H9 (cell line): ENCODE measurements at regions not wholly inside any gene's neighbourhood (a gene's known extent, or its start where the extent isn't known, plus 50 kb on each side); places are given as distances from the start of the nearest gene placed in this dataset.

Source experiments
- DNase-seq: peaks from one replicate; pipeline ENCODE4 v3.0.0-alpha.2; 2017
- H2AFZ ChIP-seq: one replicate; pipeline ENCODE4 v1.6.1; 2013; ENCODE audit warnings: mild to moderate bottlenecking, low read length, control low read depth, moderate library complexity
- H2AK5ac ChIP-seq: 2 replicates; pipeline ENCODE4 v1.6.1; 2013; ENCODE audit warnings: low read length, control low read depth, mixed read lengths; ENCODE audit not compliant: insufficient read length
- H2BK120ac ChIP-seq: one replicate; pipeline ENCODE4 v1.6.1; 2013; ENCODE audit warnings: low read depth, mild to moderate bottlenecking, low read length, control low read depth, inconsistent platforms; ENCODE audit not compliant: poor library complexity, severe bottlenecking
- H2BK12ac ChIP-seq: 2 replicates; pipeline ENCODE4 v1.6.1; 2013; ENCODE audit warnings: low read length, control low read depth, mixed read lengths, low read depth; ENCODE audit not compliant: insufficient read length
- H2BK15ac ChIP-seq: 2 replicates; pipeline ENCODE4 v1.6.1; 2013; ENCODE audit warnings: low read depth, low read length, control low read depth
- H2BK20ac ChIP-seq: one replicate; pipeline ENCODE4 v1.6.1; 2013; ENCODE audit warnings: low read depth, mild to moderate bottlenecking, low read length, control low read depth, inconsistent platforms; ENCODE audit not compliant: poor library complexity, severe bottlenecking
- H2BK5ac ChIP-seq: 2 replicates; pipeline ENCODE4 v1.6.1; 2013; ENCODE audit warnings: low read length, control low read depth, mixed read lengths; ENCODE audit not compliant: insufficient read length
- H3K14ac ChIP-seq: 2 replicates; pipeline ENCODE4 v1.6.1; 2013; ENCODE audit warnings: low read length, control low read depth; ENCODE audit not compliant: insufficient read depth
- H3K18ac ChIP-seq: 2 replicates; pipeline ENCODE4 v1.6.1; 2013; ENCODE audit warnings: low read depth, mild to moderate bottlenecking, mixed read lengths, low read length, control low read depth; ENCODE audit not compliant: insufficient read length
- H3K23ac ChIP-seq: 2 replicates; pipeline ENCODE4 v1.6.1; 2013; ENCODE audit warnings: low read length, control low read depth, mixed read lengths, low read depth; ENCODE audit not compliant: insufficient read length
- H3K23me2 ChIP-seq: 2 replicates; pipeline ENCODE4 v1.6.1; 2013; ENCODE audit warnings: low read depth, mild to moderate bottlenecking, mixed read lengths, low read length, control low read depth; ENCODE audit not compliant: insufficient read length, poor library complexity, severe bottlenecking
- H3K27ac ChIP-seq: 2 replicates; pipeline ENCODE4 v1.5.1; 2013; ENCODE audit warnings: low read length, control low read depth, mixed read lengths, low read depth; ENCODE audit not compliant: insufficient read length
- H3K27me3 ChIP-seq: 2 replicates; pipeline ENCODE4 v1.6.1; 2013; ENCODE audit warnings: low read length, control low read depth, inconsistent platforms; ENCODE audit not compliant: insufficient read depth
- H3K4ac ChIP-seq: 2 replicates; pipeline ENCODE4 v1.6.1; 2013; ENCODE audit warnings: low read depth, mild to moderate bottlenecking, control low read depth, inconsistent platforms, low read length, moderate library complexity
- H3K4me1 ChIP-seq: 2 replicates; pipeline ENCODE4 v1.6.1; 2013; ENCODE audit warnings: low read length, control low read depth, inconsistent platforms; ENCODE audit not compliant: insufficient read depth
- H3K4me2 ChIP-seq: 2 replicates; pipeline ENCODE4 v1.6.1; 2013; ENCODE audit warnings: low read length, control low read depth, mixed read lengths; ENCODE audit not compliant: insufficient read length, insufficient read depth
- H3K56ac ChIP-seq: 2 replicates; pipeline ENCODE4 v1.6.1; 2013; ENCODE audit warnings: low read depth, mild to moderate bottlenecking, mixed read lengths, low read length, control low read depth; ENCODE audit not compliant: insufficient read length
- H3K79me1 ChIP-seq: 2 replicates; pipeline ENCODE4 v1.6.1; 2013; ENCODE audit warnings: low read depth, mild to moderate bottlenecking, moderate library complexity, low read length, control low read depth, inconsistent platforms; ENCODE audit not compliant: insufficient read depth, poor library complexity, severe bottlenecking
- H3K79me2 ChIP-seq: 2 replicates; pipeline ENCODE4 v1.6.1; 2013; ENCODE audit warnings: low read length, control low read depth, inconsistent platforms; ENCODE audit not compliant: insufficient read depth
- H3K9ac ChIP-seq: 2 replicates; pipeline ENCODE4 v1.6.1; 2013; ENCODE audit warnings: low read length, control low read depth, mixed read lengths; ENCODE audit not compliant: insufficient read length; ENCODE audit errors: extremely low read depth
- H3K9me3 ChIP-seq: one replicate; pipeline ENCODE4 v1.6.1; 2013; ENCODE audit warnings: low read depth, low read length, inconsistent platforms; ENCODE audit not compliant: control insufficient read depth
- H3T11ph ChIP-seq: one replicate; pipeline ENCODE4 v1.6.1; 2013; ENCODE audit warnings: mild to moderate bottlenecking, low read length, control low read depth, inconsistent platforms
- H4K20me1 ChIP-seq: one replicate; pipeline ENCODE4 v1.6.1; 2013; ENCODE audit not compliant: control insufficient read depth, insufficient read length, insufficient read depth
- H4K5ac ChIP-seq: 2 replicates; pipeline ENCODE4 v1.6.1; 2013; ENCODE audit warnings: low read depth, mild to moderate bottlenecking, mixed read lengths, low read length, control low read depth; ENCODE audit not compliant: insufficient read length
- H4K8ac ChIP-seq: replicated peaks from 2 replicates; pipeline ENCODE4 v1.6.1; 2013; ENCODE audit warnings: low read length, control low read depth, mixed read lengths, low read depth; ENCODE audit not compliant: insufficient read length
- H4K91ac ChIP-seq: 2 replicates; pipeline ENCODE4 v1.6.1; 2013; ENCODE audit warnings: low read depth, mild to moderate bottlenecking, moderate library complexity, mixed read lengths, low read length, control low read depth; ENCODE audit not compliant: insufficient read length
- H3K27ac Mint-ChIP-seq, 3 experiments: 2 replicates in 2 of 3; 3 replicates in 1 of 3; pipeline ENCODE4 v1.8.0; 2020 to 2021; ENCODE audit warnings: mixed read lengths in 3 of 3, mild to moderate bottlenecking in 1 of 3, moderate library complexity in 1 of 3
- H3K27me3 Mint-ChIP-seq: 2 replicates; pipeline ENCODE4 v1.8.0; 2021; ENCODE audit warnings: low read depth, mild to moderate bottlenecking, moderate library complexity, mixed read lengths
- H3K36me3 Mint-ChIP-seq, 3 experiments: 2 replicates in 2 of 3; 3 replicates in 1 of 3; pipeline ENCODE4 v1.8.0; 2020 to 2021; ENCODE audit warnings: low read depth in 3 of 3, mixed read lengths in 3 of 3; ENCODE audit not compliant: insufficient read depth in 1 of 3
- H3K4me1 Mint-ChIP-seq, 2 experiments: 2 replicates each; pipeline ENCODE4 v1.8.0; 2020; ENCODE audit warnings: mixed read lengths in 2 of 2
- H3K4me3 Mint-ChIP-seq, 2 experiments: 2 replicates in 1 of 2; 3 replicates in 1 of 2; pipeline ENCODE4 v1.8.0; 2020 to 2021; ENCODE audit warnings: mild to moderate bottlenecking in 2 of 2, mixed read lengths in 2 of 2, moderate library complexity in 1 of 2
- H3K9me3 Mint-ChIP-seq, 2 experiments: 2 replicates in 1 of 2; 3 replicates in 1 of 2; pipeline ENCODE4 v1.8.0; 2020; ENCODE audit warnings: mild to moderate bottlenecking in 2 of 2, mixed read lengths in 2 of 2, moderate library complexity in 1 of 2
- WGBS: extraction: QIAGEN DNeasy Blood & Tissue Kit; methylation state at CpG from one replicate; pipeline ENCODE4 v1.1.7; 2013; ENCODE audit warnings: missing lambda C conversion rate, low lambda C conversion rate, mixed read lengths; ENCODE audit not compliant: insufficient read length; ENCODE audit errors: extremely low coverage; 5-methylcytosine and 5-hydroxymethylcytosine counted together
- TF ChIP-seq, protein P1 (sequence below): fragments of 200-600 bp; sonication (generic); conservative IDR thresholded peaks from 3 replicates; pipeline ENCODE4 v1.8.0; 2021; ENCODE audit warnings: antibody characterized with exemption, mild to moderate bottlenecking

DNA sequence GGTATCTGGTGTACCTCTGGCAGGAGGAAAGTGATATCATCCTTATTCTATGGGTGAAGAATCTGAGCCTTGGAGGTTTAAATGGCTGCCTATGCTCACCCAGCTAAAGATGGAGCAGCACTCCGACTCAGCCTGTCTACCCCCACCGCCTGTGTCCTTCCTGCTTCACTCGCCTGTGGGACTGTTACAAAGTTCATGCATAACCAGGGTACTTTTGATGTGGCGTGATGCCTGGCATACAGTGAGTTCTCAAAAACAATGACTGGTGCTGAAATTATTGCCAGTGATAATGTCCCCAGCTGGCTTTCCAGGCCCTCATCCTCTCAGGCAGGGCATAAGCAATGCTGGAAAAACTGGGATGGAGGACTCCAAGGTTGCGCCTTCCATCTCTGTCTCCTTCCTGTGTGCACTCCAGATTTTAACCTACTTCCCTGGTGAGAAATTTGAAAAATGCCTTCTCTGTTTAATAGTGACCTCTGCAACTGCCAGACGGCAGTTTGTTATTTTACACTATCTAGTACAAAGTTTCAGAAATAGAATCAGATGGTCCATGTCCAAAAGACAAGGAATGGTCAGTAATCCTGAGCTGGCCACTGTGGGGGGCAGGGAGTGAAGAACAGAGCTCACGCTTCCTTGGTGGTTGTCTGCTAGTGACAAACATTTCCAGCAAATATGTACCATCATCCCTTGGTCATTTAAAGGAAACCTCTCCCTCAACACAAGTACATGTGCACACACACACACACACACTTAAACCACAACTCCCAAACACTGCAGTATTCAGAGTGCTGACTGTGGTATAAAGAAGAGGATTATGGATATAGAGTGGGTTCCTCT, 86.5 kb upstream of the NMNAT3 start:
- Histone ChIP-seq H3K79me1 (no peaks in the 10 kb centered on the region), H3K27me3 (no peaks in the 10 kb centered on the region), H4K91ac (no peak overlapping the region), H2BK15ac (no peak overlapping the region), H3K4me1 (no peaks in the 10 kb centered on the region), H2AK5ac (no peak overlapping the region), H3K9ac (no peak overlapping the region), H2AFZ (no peak overlapping the region), H2BK120ac (no peak overlapping the region), H2BK20ac (no peak overlapping the region), H3K4me2 (no peak overlapping the region), H3K27ac (no peak overlapping the region), H3K79me2 (no peaks in the 10 kb centered on the region), H4K5ac (no peak overlapping the region), H3K18ac (no peak overlapping the region), H3K9me3 (no peaks in the 10 kb centered on the region), H3K23me2 (no peaks in the 10 kb centered on the region), H2BK12ac (no peak overlapping the region), H3K56ac (no peak overlapping the region), H4K20me1 (no peaks in the 10 kb centered on the region), H3K23ac (no peak overlapping the region), H3K4ac (no peak overlapping the region), H3K14ac (no peak overlapping the region), H4K8ac (no peak overlapping the region), H3T11ph (no peak overlapping the region), H2BK5ac (no peak overlapping the region)
- H3K36me3 Mint-ChIP-seq, result no peaks in the 10 kb centered on the region
- H3K9me3 Mint-ChIP-seq, result no peaks in the 10 kb centered on the region
- WGBS, result no CpG with 5 or more reads among the region's 7 CpGs
- TF ChIP-seq, protein P1, sequence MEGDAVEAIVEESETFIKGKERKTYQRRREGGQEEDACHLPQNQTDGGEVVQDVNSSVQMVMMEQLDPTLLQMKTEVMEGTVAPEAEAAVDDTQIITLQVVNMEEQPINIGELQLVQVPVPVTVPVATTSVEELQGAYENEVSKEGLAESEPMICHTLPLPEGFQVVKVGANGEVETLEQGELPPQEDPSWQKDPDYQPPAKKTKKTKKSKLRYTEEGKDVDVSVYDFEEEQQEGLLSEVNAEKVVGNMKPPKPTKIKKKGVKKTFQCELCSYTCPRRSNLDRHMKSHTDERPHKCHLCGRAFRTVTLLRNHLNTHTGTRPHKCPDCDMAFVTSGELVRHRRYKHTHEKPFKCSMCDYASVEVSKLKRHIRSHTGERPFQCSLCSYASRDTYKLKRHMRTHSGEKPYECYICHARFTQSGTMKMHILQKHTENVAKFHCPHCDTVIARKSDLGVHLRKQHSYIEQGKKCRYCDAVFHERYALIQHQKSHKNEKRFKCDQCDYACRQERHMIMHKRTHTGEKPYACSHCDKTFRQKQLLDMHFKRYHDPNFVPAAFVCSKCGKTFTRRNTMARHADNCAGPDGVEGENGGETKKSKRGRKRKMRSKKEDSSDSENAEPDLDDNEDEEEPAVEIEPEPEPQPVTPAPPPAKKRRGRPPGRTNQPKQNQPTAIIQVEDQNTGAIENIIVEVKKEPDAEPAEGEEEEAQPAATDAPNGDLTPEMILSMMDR, result no peak
- no peak overlapping the region for H3K4me3 Mint-ChIP-seq
- no peaks in the 10 kb centered on the region for H3K27me3 Mint-ChIP-seq
- H3K27ac Mint-ChIP-seq, result no peak overlapping the region; a peak in 1 of 7 replicates
- H3K4me1 Mint-ChIP-seq, result no peaks in the 10 kb centered on the region
- DNase-seq, result no peak
